H7 (cell line): ENCODE measurements at regions not wholly inside any gene's neighbourhood (a gene's known extent, or its start where the extent isn't known, plus 50 kb on each side); places are given as distances from the start of the nearest gene placed in this dataset.
A peak's percentile ranks its signal among the peaks of the same experiment; 100 is the strongest.

Source experiments
- DNase-seq: peaks from one replicate; pipeline ENCODE4 v3.0.0; 2012
- H3K27me3 ChIP-seq: 2 replicates; pipeline ENCODE4 v1.6.0; 2011; ENCODE audit warnings: mild to moderate bottlenecking, low read length; ENCODE audit not compliant: control insufficient read depth, insufficient read depth
- H3K36me3 ChIP-seq: replicated peaks from 2 replicates; pipeline ENCODE4 v1.5.1; 2011; ENCODE audit warnings: low read length; ENCODE audit not compliant: control insufficient read depth, insufficient read depth
- H3K4me3 ChIP-seq: 2 replicates; pipeline ENCODE4 v1.5.1; 2011; ENCODE audit warnings: low read depth, mild to moderate bottlenecking, control low read depth, low read length, moderate library complexity; ENCODE audit not compliant: insufficient read depth

DNA sequence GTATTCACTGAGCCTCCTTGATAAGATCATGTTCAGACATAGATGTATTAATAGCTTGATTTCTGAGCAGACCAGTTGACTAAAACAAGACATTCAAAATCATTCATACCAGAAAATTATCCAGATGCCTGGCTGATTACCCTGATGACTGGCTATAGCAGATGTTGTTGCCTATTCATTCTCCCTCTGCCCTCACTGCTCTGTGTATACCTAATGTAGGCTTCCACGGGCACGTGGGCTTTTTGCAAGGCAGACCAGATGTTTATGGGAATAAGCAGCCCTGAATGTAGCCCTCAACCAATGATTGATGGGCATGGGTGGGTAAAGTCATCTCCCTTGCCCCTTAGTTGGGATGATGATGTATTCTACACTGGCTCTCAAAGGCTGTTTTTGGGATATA, 289.1 kb downstream of the MBD2 start:
- H3K27me3 ChIP-seq = no peaks in the 10 kb centered on the region
- H3K36me3 ChIP-seq = no peaks in the 10 kb centered on the region
- DNase-seq = no peak
- no peak overlapping the region for H3K4me3 ChIP-seq

DNA sequence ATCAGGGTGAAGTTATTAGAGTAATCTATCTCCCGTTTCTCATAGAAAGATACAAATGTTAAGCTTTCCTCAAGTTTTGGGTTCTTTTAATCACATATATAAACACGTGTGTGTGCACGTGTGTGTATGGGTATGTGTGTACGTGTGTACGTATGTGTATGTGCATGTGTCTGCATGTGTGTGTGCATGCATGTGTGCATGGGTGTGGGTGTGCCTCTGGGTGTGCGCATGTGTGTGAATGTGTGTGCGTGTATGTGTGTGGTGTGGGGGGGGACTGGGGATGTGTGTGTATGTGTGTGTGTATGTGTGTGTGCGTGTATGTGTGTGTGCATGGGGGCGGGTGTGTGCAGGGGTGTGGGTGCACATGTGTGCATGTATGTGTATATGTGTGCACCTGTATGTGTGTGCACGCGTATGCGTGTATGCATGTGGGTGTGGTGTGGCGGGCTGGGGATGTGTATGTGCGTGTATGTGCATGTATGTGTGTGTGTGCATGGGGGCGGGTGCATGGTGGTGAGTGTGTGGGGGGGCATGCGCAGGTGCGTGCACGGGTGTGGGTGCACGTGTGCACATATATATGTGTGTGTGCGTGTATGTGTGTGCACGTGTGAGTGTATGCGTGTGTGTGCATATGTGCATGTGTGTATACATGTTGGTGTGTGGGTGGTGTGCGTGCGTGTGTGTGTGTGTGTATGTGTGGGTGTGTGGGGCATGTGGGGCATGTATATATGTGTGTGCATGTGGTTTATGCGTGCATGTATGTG, 304.0 kb downstream of the MBD2 start:
- no peak overlapping the region for H3K4me3 ChIP-seq
- no peak for DNase-seq
- no peaks in the 10 kb centered on the region for H3K36me3 ChIP-seq
- no peaks in the 10 kb centered on the region for H3K27me3 ChIP-seq

DNA sequence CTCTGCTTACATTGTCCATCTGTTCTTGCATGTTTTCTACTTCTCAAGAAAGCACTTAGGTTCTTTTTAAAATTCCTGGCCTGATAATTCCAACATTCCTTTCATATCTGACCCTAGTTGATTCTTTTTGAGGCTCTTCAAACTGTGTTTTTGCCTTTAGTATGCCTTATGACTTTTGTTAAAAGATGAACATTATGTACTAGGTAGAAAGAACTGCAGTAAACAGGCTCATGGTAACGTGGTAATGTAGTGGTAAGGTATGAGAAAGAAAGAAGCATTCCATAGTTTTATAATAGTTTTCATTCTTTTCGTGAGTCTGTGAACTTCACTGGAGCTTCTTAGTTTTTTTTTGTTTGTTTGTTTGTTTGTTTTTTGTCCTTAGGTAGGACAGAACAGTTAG, 306.4 kb downstream of the MBD2 start:
- Histone ChIP-seq H3K36me3 (no peaks in the 10 kb centered on the region), H3K4me3 (no peak overlapping the region), H3K27me3 (no peaks in the 10 kb centered on the region)
- no peak for DNase-seq

DNA sequence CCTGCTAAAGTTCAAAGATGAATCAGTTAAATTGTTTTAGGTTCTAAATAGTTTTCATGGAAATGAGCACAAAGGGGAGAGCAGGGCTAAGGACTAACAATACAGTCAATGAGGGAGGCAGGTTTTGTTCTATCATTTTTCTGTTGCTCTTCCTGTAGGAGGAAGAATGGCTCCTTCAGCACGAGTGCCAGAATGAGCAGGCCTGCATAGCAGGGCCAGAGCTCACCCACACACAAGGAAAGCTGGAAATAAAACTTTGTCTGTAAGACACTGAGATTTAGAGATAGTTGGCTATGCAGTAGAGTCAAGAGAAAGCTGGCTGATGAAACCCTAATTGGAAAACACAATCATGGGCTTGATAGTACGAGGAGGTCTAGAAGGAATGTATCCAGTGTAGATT, 313.3 kb downstream of the MBD2 start:
- Histone ChIP-seq H3K27me3 (no peaks in the 10 kb centered on the region), H3K4me3 (no peak overlapping the region), H3K36me3 (no peaks in the 10 kb centered on the region)
- DNase-seq = no peak

DNA sequence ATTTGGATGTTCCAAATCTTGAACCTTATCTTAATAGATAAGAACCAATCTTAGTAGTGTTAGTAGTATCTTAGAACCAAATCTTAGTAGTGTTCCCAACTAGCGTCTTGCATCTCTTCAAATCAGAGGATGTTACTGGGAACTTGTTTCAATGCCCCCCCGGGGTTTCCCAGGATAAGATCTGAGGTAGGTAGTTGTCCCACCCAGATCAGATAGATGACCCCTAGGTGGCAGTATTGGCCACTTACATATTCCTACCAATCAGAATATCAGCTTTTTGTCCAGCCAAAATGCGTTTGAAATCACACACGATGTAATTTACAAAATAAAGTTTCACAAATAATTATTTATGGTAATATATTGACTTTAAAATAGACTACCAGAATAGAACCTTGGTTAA, 314.8 kb downstream of the MBD2 start:
- no peaks in the 10 kb centered on the region for H3K27me3 ChIP-seq
- H3K36me3 ChIP-seq = no peaks in the 10 kb centered on the region
- no peak overlapping the region for H3K4me3 ChIP-seq
- peak; percentile 56 for DNase-seq

DNA sequence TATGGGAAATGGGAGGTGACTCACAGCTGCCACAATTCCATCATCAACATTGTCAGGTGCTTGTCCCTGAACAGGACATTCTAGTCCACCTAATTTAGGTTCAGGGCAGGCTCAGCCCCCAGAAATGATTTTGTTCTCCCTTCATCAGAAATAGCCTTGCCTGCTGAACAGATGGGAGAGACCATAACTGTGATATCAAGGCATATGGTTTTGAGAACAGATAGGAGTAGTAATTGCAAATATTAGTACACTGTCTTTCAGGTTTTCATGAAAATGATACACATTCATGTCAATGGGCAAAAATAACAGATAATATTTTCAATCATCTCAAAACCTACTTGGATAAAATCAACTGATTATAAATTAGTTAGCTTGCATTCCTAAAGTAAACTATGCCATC, 316.5 kb downstream of the MBD2 start:
- DNase-seq = no peak

DNA sequence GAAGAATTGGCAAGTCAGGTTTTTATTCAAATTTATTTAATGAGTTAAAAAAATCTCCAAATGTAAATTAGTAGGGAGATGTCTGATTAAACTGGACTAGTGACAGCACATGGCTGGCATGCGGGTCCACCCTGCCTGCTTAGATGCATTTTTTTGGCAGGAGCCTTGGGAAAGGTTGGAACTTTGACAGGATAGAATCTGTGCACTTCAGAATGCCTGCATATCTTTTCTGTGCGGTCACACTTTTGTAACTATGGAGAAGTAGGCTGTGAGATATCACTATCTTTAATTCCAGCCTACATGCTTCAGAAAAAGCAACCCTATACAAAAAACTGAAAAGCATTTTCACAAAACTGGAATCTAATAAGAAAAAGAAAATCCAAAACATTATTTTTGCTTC, 317.8 kb downstream of the MBD2 start:
- no peaks in the 10 kb centered on the region for H3K36me3 ChIP-seq
- no peaks in the 10 kb centered on the region for H3K27me3 ChIP-seq
- H3K4me3 ChIP-seq = no peak overlapping the region
- DNase-seq = no peak

More for the DNA sequence above, 316.5 kb downstream of the MBD2 start:
- H3K4me3 ChIP-seq = no peak overlapping the region
- H3K36me3 ChIP-seq = no peaks in the 10 kb centered on the region
- no peaks in the 10 kb centered on the region for H3K27me3 ChIP-seq

DNA sequence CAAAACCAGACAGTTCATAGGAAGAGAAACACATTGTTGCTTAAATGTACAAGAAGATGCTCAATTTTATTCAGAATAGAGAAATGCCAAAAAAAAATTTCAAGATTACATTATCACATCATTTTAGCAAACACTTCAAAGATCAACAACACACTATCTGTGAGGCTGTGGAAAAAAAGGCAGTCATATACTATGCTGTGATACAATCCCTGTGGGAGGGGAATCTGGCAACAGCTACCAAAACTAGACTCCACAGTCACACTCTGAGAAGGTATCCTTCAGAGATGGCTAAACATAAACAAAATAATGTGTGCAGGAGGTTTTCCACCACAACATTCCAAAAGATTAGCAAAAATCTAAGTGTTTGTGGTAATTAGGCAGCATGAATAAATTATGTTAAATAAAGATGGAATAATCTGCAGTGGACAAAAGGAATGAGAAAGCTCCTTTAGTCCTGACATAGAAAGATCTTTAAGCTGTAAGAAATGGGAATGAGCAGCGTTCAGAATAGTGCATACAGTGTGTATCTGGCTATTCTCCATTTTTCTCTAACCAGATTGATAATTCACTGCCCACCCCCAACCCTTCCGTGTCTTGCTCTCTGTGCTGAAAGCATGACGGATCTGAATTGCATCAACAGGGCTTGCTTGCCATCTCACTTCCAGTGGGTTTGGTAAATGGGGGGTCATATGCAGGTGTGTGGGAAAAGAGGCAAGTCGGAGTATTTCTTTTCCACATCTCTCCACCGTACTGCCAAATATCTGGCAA, 329.6 kb downstream of the MBD2 start:
- Histone ChIP-seq H3K36me3 (no peaks in the 10 kb centered on the region), H3K4me3 (no peak overlapping the region), H3K27me3 (no peaks in the 10 kb centered on the region)
- no peak for DNase-seq

DNA sequence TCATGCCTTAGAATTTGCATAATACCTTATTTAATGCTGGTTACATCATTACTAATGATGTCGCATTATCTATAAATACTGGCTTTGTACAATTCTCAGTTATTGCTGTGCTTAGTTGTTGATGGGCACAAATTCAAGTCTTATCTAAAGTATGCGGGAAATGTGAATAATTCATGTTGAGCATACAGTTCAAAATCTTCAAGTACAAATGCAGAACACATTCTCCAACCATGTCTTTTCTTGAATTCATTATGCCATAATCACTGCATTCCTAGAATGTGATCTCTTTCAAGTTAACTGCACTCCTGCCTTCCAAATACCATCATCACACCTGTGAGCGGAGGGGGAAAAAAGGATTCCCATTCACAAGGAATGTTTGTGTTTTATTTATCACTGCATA, 337.0 kb downstream of the MBD2 start:
- H3K36me3 ChIP-seq = no peaks in the 10 kb centered on the region

DNA sequence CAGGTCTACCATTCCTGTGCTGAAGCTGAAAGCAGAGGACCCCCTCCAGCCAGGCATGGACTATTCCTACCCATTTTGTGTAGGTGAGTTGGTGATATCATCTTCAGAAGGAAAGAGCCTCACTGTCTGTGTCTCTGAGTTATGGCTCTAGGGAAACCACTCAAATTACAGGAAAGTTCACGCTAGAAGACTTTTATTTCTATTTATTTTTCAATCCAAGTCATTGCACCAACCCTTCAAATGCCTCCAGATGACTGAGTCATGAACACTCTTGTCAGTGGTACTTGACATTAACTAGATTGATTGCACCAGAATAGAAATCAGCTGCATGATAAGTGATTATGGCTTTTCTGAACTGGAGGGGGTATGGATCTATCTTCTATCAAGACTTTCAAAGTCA, 338.4 kb downstream of the MBD2 start:
- Histone ChIP-seq H3K36me3 (no peaks in the 10 kb centered on the region), H3K27me3 (no peaks in the 10 kb centered on the region), H3K4me3 (no peak overlapping the region)
- DNase-seq = no peak

More for the DNA sequence above, 337.0 kb downstream of the MBD2 start:
- DNase-seq = no peak
- Histone ChIP-seq H3K27me3 (no peaks in the 10 kb centered on the region), H3K4me3 (no peak overlapping the region)

DNA sequence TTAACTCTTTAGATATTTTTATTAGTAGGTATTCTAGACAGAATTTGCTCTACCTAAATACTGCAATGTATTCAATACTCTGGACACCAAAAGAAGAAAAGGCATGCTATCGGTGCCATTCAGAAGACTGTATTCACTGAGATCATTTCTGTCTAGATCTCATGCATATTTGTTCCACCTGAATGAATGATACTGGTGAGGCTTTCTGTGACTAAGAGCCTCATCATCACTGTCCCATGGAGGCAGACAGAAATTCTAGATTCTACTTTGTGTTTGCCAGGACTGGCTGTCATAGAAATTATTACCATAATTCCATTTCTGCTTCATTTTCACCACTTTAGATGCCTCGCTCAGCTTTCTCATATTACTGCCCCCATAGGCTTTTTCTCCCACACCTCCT, 340.7 kb downstream of the MBD2 start:
- Histone ChIP-seq H3K27me3 (no peaks in the 10 kb centered on the region), H3K4me3 (no peak overlapping the region), H3K36me3 (no peaks in the 10 kb centered on the region)
- no peak for DNase-seq

DNA sequence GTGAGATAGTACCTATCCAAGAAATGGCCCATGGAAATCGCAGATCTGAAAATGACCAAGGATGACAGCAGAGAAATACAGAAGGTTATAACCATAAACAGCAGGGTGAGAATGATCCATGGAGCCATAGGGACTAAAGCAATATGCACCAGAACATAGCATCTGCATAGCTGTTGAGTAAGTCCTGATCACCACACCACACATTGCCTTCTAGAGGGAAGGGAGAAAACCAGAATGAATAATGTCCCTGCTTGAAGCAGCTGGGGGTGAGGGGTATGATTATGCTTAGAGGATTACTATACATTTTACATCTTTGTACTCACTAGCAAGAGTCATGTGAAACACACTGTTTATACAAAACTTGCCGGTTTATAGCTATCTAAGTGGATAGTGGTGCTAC, 350.4 kb downstream of the MBD2 start:
- Histone ChIP-seq H3K4me3 (no peak overlapping the region), H3K27me3 (no peaks in the 10 kb centered on the region), H3K36me3 (no peaks in the 10 kb centered on the region)
- no peak for DNase-seq

DNA sequence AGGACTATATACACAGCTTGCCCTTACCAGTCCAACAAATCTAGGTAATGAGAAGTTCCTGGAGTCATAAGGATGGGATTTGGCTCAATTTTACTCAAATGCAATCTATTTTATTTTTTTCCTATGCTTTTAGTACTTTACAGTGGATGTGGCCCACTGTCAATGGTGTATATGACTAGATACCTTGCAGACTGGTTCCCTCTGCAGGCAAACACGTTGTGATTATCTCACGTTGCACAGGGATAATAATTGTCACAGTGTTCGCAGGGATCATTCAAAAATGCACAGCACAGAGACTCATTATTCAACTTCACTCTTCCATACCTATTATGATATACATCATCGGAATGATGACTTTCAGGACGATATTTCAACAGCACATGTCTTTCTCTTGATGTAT, 359.7 kb downstream of the MBD2 start:
- H3K36me3 ChIP-seq = no peaks in the 10 kb centered on the region
- DNase-seq = peak; percentile 10
- no peaks in the 10 kb centered on the region for H3K27me3 ChIP-seq
- no peak overlapping the region for H3K4me3 ChIP-seq

DNA sequence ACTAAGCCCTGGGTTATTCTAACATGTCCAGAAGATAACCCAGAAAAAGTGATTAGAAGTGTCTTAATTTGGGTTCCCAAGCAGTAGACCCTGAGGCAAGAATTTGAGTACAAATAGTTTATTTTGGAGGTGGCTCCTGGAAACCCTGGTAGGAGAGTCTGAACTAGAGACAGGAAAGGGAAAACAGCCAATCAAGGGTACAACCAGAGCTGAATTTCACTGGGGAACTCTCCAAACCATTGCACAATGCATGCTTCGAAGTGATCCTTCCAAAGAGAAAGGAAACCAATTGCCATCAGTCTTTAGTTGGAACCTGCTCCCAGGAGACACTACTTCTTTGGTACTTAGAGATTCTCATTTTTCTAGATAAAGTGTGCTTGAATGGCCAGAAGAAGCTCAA, 361.5 kb downstream of the MBD2 start:
- no peak overlapping the region for H3K4me3 ChIP-seq
- H3K36me3 ChIP-seq = no peaks in the 10 kb centered on the region
- DNase-seq = no peak
- H3K27me3 ChIP-seq = no peaks in the 10 kb centered on the region

DNA sequence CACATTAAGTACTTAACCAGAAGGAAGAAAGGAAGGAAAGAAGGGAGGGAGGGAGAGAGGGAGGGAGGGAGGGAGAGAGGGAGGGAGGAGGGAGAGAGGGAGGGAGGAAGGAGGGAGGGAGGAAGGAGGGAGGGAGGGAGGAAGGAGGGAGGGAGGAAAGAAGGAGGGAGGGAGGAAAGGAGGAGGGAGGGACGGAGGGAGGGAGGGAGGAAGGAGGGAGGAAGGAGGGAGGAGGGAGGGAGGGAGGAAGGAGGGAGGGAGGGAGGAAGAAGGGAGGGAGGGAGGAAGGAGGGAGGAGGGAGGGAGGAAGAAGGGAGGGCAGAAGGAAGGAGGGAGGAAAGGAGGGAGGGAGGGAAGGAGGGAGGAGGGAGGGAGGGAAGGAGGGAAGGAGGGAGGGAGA, 363.3 kb downstream of the MBD2 start:
- Histone ChIP-seq H3K27me3 (no peaks in the 10 kb centered on the region), H3K36me3 (no peaks in the 10 kb centered on the region), H3K4me3 (no peak overlapping the region)
- no peak for DNase-seq
